ENCODE measurements at regions not wholly inside any gene's neighbourhood (a gene's known extent, or its start where the extent isn't known, plus 50 kb on each side); places are given as distances from the start of the nearest gene placed in this dataset.

- Histone ChIP-seq H3K4me3 (no peak overlapping the region), H2AFZ (no peak overlapping the region), H3K9me3 (ENCODE audit: low read depth) (no peaks in the 10 kb centered on the region), H3K79me2 (no peaks in the 10 kb centered on the region), H4K20me1 (ENCODE audit: insufficient read depth, poor library complexity, severe bottlenecking) (no peaks in the 10 kb centered on the region), H3K27ac (no peak overlapping the region), H3K4me2 (no peak overlapping the region), H3K9me2 (replicated peaks; ENCODE audit: insufficient read depth) (no peaks in the 10 kb centered on the region), H3K4me1 (ENCODE audit: insufficient read depth) (no peaks in the 10 kb centered on the region), H3K36me3 (replicated peaks; ENCODE audit: insufficient read depth, low read depth) (no peaks in the 10 kb centered on the region), H3K27me3 (no peaks in the 10 kb centered on the region)
- no peak for TF ChIP-seq EZH2phosphoT487 (IDR thresholded peaks at IDR 0.05; ENCODE audit: low read depth, severe bottlenecking, unreplicated experiment)
- no peak for TF ChIP-seq CTCF (IDR thresholded peaks at IDR 0.05; ENCODE audit: poor library complexity)
- TF ChIP-seq EZH2 (IDR thresholded peaks at IDR 0.05; ENCODE audit: borderline replicate concordance), result no peak
- no peak for DNase-seq (ENCODE audit: low spot score)
- WGBS (ENCODE audit: low lambda C conversion rate, missing lambda C conversion rate), result 90% methylated on average over 9 of the region's 9 CpGs
These were observed 110.8 kb downstream of the TSEN15 start for GRCh38 chr1:184162281-184162680.

DNA sequence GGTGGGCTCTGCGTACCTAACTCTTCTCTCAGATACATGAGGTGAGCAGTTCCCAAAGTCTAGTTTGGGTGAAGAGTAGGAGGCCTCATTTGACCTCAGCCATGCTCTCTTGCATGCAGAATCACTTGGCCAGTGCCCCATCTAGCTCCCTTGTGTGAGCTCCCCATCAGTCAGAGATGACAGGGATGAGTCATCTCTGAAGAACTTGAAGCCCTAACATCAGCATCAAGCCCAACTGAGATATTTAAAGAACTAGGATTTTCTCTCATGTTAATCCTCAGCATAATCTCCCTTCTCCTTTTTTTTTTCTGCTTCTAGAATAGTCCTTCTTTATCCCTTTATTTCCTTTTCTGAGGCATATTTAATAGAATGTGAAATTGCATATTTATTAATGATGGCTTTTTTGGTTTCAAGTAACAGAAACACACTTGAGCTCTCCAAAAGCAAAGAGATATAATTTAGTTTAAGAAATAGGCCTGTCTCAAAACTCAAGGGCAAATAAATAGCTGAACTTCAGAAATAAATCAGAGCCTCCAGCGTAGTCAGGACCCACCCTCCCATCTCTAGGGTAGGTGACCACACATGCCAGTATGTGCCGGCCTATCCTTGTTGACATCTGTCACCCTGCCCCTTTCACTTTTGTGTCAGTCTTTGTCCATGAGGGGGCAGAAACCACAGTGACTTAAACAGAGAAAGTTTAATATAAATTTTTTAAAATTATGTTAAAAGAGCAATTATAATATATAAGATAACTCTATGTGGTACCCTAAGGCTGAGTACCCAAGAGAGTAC, 112.3 kb downstream of the TSEN15 start:
- 92% methylated on average over 3 of the region's 3 CpGs for WGBS (ENCODE audit: low lambda C conversion rate, missing lambda C conversion rate)
- no peak overlapping the region for H3K4me3 ChIP-seq
- no peak overlapping the region for H3K27ac ChIP-seq
- H3K36me3 ChIP-seq (replicated peaks; ENCODE audit: insufficient read depth, low read depth), result no peaks in the 10 kb centered on the region
- H4K20me1 ChIP-seq (ENCODE audit: insufficient read depth, poor library complexity, severe bottlenecking), result no peaks in the 10 kb centered on the region
- H3K27me3 ChIP-seq, result no peaks in the 10 kb centered on the region
- TF ChIP-seq CTCF (IDR thresholded peaks at IDR 0.05; ENCODE audit: poor library complexity) (no peak), EZH2 (IDR thresholded peaks at IDR 0.05; ENCODE audit: borderline replicate concordance) (no peak), EZH2phosphoT487 (IDR thresholded peaks at IDR 0.05; ENCODE audit: low read depth, severe bottlenecking, unreplicated experiment) (no peak)
- H3K9me2 ChIP-seq (replicated peaks; ENCODE audit: insufficient read depth), result no peaks in the 10 kb centered on the region
- H3K79me2 ChIP-seq, result no peaks in the 10 kb centered on the region
- no peak for DNase-seq (ENCODE audit: low spot score)
- H2AFZ ChIP-seq, result no peak overlapping the region
- H3K9me3 ChIP-seq (ENCODE audit: low read depth), result no peaks in the 10 kb centered on the region
- H3K4me2 ChIP-seq, result no peak overlapping the region
- H3K4me1 ChIP-seq (ENCODE audit: insufficient read depth), result no peaks in the 10 kb centered on the region

- WGBS (ENCODE audit: low lambda C conversion rate, missing lambda C conversion rate), result 100% methylated on average over 1 of the region's 1 CpG
- TF ChIP-seq CTCF (IDR thresholded peaks at IDR 0.05; ENCODE audit: poor library complexity), result no peak
- no peak for TF ChIP-seq EZH2 (IDR thresholded peaks at IDR 0.05; ENCODE audit: borderline replicate concordance)
- no peak for TF ChIP-seq EZH2phosphoT487 (IDR thresholded peaks at IDR 0.05; ENCODE audit: low read depth, severe bottlenecking, unreplicated experiment)
- H3K36me3 ChIP-seq (replicated peaks; ENCODE audit: insufficient read depth, low read depth), result no peaks in the 10 kb centered on the region
- no peaks in the 10 kb centered on the region for H3K27me3 ChIP-seq
- no peak overlapping the region for H2AFZ ChIP-seq
- no peak overlapping the region for H3K4me3 ChIP-seq
- no peaks in the 10 kb centered on the region for H3K4me1 ChIP-seq (ENCODE audit: insufficient read depth)
- no peak overlapping the region for H3K27ac ChIP-seq
- no peak for DNase-seq (ENCODE audit: low spot score)
- no peaks in the 10 kb centered on the region for H3K9me3 ChIP-seq (ENCODE audit: low read depth)
- no peaks in the 10 kb centered on the region for H3K9me2 ChIP-seq (replicated peaks; ENCODE audit: insufficient read depth)
- no peaks in the 10 kb centered on the region for H4K20me1 ChIP-seq (ENCODE audit: insufficient read depth, poor library complexity, severe bottlenecking)
- no peak overlapping the region for H3K4me2 ChIP-seq
- H3K79me2 ChIP-seq, result no peaks in the 10 kb centered on the region
These were observed 113.0 kb downstream of the TSEN15 start for GRCh38 chr1:184164536-184164935.

All from hepatocyte (in vitro differentiated cells).